ENCODE measurements at regions not wholly inside any gene's neighbourhood (a gene's known extent, or its start where the extent isn't known, plus 50 kb on each side); places are given as distances from the start of the nearest gene placed in this dataset.

DNA sequence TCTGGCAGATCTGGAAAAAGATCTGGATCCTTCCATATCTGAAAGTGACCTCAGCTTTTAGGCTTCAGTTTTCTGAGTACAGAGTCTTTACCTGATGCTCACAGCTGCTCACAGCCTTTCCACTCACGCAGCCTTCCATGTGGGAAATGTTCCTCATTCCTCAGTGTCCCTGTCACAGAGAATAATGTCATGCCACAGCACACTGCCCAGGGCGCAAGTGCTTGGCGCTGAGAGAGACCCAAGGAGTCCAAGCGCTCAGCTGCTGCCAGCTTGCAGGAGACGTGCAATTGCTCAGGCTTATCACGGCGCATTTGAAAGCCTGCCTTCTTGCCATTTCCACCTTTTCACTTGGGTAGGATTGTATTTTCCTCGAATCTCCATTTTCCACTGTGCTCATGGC lies 271.9 kb upstream of the MKI67 start:
- H4K20me1 ChIP-seq (ENCODE audit: insufficient read depth, low read length): no peaks in the 10 kb centered on the region
- no peak overlapping the region for H3K4me2 ChIP-seq (ENCODE audit: insufficient read depth, low read length)
- H3K27ac ChIP-seq (ENCODE audit: low read length): no peak overlapping the region
- peaks cover 7% of the 10 kb centered on the region for H3K9me3 ChIP-seq (ENCODE audit: insufficient read depth, low read length, severe bottlenecking)
- H3K9ac ChIP-seq (ENCODE audit: low read depth, low read length): no peak overlapping the region
- H3K4me3 ChIP-seq (ENCODE audit: low read depth in 1 of 2, low read length in 2 of 2): no peak overlapping the region
- peaks cover 10% of the 10 kb centered on the region; the same call in 1 of the 2 replicates for H3K4me1 ChIP-seq (ENCODE audit: insufficient read depth, low read length)
- DNase-seq (no peak), ATAC-seq (ENCODE audit: insufficient read depth, low read depth) (no peak)
- no peak overlapping the region for H2AFZ ChIP-seq (ENCODE audit: low read depth, low read length)
- H3K27me3 ChIP-seq (ENCODE audit: insufficient read depth, low read length, poor library complexity): no peaks in the 10 kb centered on the region
- no peak for TF ChIP-seq CTCF (IDR thresholded peaks at IDR 0.05; ENCODE audit: borderline replicate concordance, extremely low read depth, low read length, poor library complexity, severe bottlenecking)
- no peak for TF ChIP-seq EZH2 (IDR thresholded peaks at IDR 0.05; ENCODE audit: borderline replicate concordance, low read depth, low read length, severe bottlenecking)
- no peaks in the 10 kb centered on the region for H3K36me3 ChIP-seq (ENCODE audit: insufficient read depth, low read length)
- no peaks in the 10 kb centered on the region for H3K79me2 ChIP-seq (ENCODE audit: insufficient read depth, low read length)

GRCh38 chr10:128398999-128399398 lies 272.8 kb upstream of the MKI67 start:
- no peaks in the 10 kb centered on the region for H4K20me1 ChIP-seq (ENCODE audit: insufficient read depth, low read length)
- H3K4me1 ChIP-seq (ENCODE audit: insufficient read depth, low read length): peaks cover 10% of the 10 kb centered on the region; the same call in 1 of the 2 replicates
- no peak overlapping the region for H2AFZ ChIP-seq (ENCODE audit: low read depth, low read length)
- no peaks in the 10 kb centered on the region for H3K79me2 ChIP-seq (ENCODE audit: insufficient read depth, low read length)
- H3K4me3 ChIP-seq (ENCODE audit: low read depth in 1 of 2, low read length in 2 of 2): no peak overlapping the region
- H3K27ac ChIP-seq (ENCODE audit: low read length): no peak overlapping the region
- no peak for ATAC-seq (ENCODE audit: insufficient read depth, low read depth)
- no peaks in the 10 kb centered on the region for H3K36me3 ChIP-seq (ENCODE audit: insufficient read depth, low read length)
- TF ChIP-seq CTCF (IDR thresholded peaks at IDR 0.05; ENCODE audit: borderline replicate concordance, extremely low read depth, low read length, poor library complexity, severe bottlenecking) (no peak), EZH2 (IDR thresholded peaks at IDR 0.05; ENCODE audit: borderline replicate concordance, low read depth, low read length, severe bottlenecking) (no peak)
- peaks cover 7% of the 10 kb centered on the region for H3K9me3 ChIP-seq (ENCODE audit: insufficient read depth, low read length, severe bottlenecking)
- no peaks in the 10 kb centered on the region for H3K27me3 ChIP-seq (ENCODE audit: insufficient read depth, low read length, poor library complexity)
- no peak overlapping the region for H3K4me2 ChIP-seq (ENCODE audit: insufficient read depth, low read length)
- no peak for DNase-seq
- H3K9ac ChIP-seq (ENCODE audit: low read depth, low read length): no peak overlapping the region

GRCh38 chr10:128400564-128400963 lies 274.3 kb upstream of the MKI67 start:
- no peak overlapping the region for H3K4me3 ChIP-seq (ENCODE audit: low read depth in 1 of 2, low read length in 2 of 2)
- H3K4me2 ChIP-seq (ENCODE audit: insufficient read depth, low read length): no peak overlapping the region
- TF ChIP-seq CTCF (IDR thresholded peaks at IDR 0.05; ENCODE audit: borderline replicate concordance, extremely low read depth, low read length, poor library complexity, severe bottlenecking): no peak
- no peak for TF ChIP-seq EZH2 (IDR thresholded peaks at IDR 0.05; ENCODE audit: borderline replicate concordance, low read depth, low read length, severe bottlenecking)

DNA sequence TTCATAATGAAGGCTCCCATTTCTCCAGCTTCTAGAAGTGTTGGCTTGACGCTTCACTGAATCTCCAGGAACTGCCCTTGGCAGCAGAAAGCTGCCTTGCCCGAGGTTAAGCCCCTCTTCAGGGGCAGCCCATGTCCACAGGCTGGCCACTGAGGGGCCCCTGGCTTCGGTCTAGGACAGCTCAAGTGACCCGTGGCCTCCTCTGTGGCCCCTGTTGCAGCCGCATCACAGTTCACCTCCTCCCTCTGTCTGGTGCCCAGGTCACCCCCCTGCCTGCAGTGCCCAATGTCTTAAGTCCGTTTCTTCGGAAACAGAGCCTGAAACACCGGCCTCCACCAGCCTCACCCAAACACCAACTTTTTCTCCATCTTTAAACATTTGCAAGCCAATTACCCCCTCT lies 279.2 kb upstream of the MKI67 start:
- Histone ChIP-seq H3K4me1 (ENCODE audit: insufficient read depth, low read length) (0 out of 2 replicates have a peak, but pooled peaks cover 7% of the 10 kb centered on the region), H3K9ac (ENCODE audit: low read depth, low read length) (no peak overlapping the region), H4K20me1 (ENCODE audit: insufficient read depth, low read length) (no peaks in the 10 kb centered on the region), H3K36me3 (ENCODE audit: insufficient read depth, low read length) (no peaks in the 10 kb centered on the region), H3K4me2 (ENCODE audit: insufficient read depth, low read length) (no peak overlapping the region), H2AFZ (ENCODE audit: low read depth, low read length) (no peak overlapping the region), H3K4me3 (ENCODE audit: low read depth in 1 of 2, low read length in 2 of 2) (no peak overlapping the region), H3K79me2 (ENCODE audit: insufficient read depth, low read length) (no peaks in the 10 kb centered on the region), H3K27ac (ENCODE audit: low read length) (no peak overlapping the region), H3K27me3 (ENCODE audit: insufficient read depth, low read length, poor library complexity) (peaks cover 15% of the 10 kb centered on the region), H3K9me3 (ENCODE audit: insufficient read depth, low read length, severe bottlenecking) (peaks cover 7% of the 10 kb centered on the region)
- no peak for DNase-seq
- ATAC-seq (ENCODE audit: insufficient read depth, low read depth): no peak
- TF ChIP-seq CTCF (IDR thresholded peaks at IDR 0.05; ENCODE audit: borderline replicate concordance, extremely low read depth, low read length, poor library complexity, severe bottlenecking) (no peak), EZH2 (IDR thresholded peaks at IDR 0.05; ENCODE audit: borderline replicate concordance, low read depth, low read length, severe bottlenecking) (no peak)

More at GRCh38 chr10:128400564-128400963, 274.3 kb upstream of the MKI67 start:
- no peaks in the 10 kb centered on the region for H3K36me3 ChIP-seq (ENCODE audit: insufficient read depth, low read length)
- no peak overlapping the region for H2AFZ ChIP-seq (ENCODE audit: low read depth, low read length)
- no peaks in the 10 kb centered on the region for H4K20me1 ChIP-seq (ENCODE audit: insufficient read depth, low read length)
- H3K79me2 ChIP-seq (ENCODE audit: insufficient read depth, low read length): no peaks in the 10 kb centered on the region
- DNase-seq (no peak), ATAC-seq (ENCODE audit: insufficient read depth, low read depth) (no peak)
- no peak overlapping the region for H3K27ac ChIP-seq (ENCODE audit: low read length)
- H3K9ac ChIP-seq (ENCODE audit: low read depth, low read length): no peak overlapping the region
- peaks cover 7% of the 10 kb centered on the region for H3K9me3 ChIP-seq (ENCODE audit: insufficient read depth, low read length, severe bottlenecking)
- H3K4me1 ChIP-seq (ENCODE audit: insufficient read depth, low read length): peaks cover 10% of the 10 kb centered on the region; the same call in 1 of the 2 replicates
- peaks cover 4% of the 10 kb centered on the region for H3K27me3 ChIP-seq (ENCODE audit: insufficient read depth, low read length, poor library complexity)
